HG03469 (cell line): ENCODE measurements at regions not wholly inside any gene's neighbourhood (a gene's known extent, or its start where the extent isn't known, plus 50 kb on each side); places are given as distances from the start of the nearest gene placed in this dataset.

Source experiments
- ATAC-seq: cut with Tn5 transposase; IDR thresholded peaks from one replicate; pipeline ENCODE4 v1.9.1; 2021; ENCODE audit warnings: mild to moderate bottlenecking, moderate library complexity, moderate number of reproducible peaks; ENCODE audit not compliant: unreplicated experiment

DNA sequence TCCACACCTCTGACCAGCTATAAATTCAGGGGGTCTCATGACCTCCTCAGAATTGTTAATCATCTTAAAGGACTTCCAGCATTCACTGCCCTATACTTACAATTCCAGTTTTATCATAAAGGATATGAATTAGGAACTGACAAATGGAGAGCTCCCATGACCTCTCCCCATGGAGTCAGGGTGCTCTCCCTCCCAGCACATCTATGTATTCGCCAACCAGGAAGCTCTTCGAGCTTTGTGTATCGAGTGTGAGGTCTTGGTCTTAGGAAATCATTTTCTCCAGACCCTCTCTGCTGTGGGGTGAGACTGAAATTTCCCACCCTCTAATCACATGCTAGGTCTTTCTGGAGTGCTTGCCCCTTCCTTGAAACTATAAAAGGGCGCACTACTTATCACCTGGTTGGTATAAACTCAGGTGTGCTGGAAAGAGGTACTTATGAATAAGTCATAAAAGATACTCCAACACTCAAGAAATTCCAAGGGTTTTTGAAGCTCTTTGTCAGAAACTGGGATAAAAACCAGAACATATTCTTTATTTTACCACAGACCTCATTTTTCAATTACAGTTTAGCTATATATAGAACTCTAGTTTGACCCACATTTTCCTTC lies 238.4 kb upstream of the OPRM1 start:
- ATAC-seq, result no peak

DNA sequence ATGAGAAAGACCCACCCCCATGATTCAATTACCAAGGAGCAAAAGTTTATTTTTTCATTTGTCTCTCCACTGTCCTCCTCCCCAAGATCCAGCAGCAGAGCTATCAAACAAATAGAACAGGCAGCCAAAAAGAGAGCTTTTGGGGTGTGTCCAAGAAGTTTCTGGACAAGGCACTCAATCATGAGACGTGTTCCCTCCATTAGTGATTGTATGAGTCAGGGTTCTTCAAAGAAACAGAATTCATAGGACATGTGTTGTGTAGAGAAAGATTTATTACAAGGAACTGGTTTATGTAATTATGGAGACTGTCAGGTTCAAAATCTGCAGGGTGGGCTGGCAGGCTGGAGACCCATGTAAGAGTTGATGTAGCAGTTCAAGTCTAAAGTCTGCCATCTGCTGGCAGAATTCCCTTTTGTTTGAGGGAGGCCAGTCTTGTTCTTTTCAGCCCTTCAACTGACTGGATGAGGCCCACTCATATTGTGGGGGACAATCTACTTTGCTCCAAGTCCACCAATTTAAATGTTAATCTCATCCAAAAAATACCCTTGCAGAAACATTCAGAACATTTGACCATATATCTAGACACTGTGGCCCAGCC lies 248.1 kb upstream of the OPRM1 start:
- ATAC-seq, result no peak

DNA sequence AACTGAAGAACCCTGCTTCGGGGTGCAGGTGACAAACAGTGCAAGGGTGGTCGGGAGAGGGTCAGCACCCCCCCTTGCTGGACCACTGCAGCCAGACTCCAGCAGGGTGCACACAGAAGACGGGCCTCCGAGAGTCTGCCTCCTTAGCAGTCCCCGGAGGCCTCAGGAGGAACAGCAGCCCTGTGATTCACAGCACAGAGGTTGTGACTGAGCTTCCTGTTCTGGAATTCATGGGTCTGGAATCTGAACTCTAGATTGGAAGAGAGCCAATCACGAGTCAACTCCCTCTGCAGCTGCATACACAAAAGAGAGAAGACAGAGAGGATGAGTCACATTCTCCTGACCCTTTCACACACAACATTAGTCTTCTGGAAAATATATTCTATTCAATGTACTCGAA lies 249.0 kb upstream of the OPRM1 start:
- no peak for ATAC-seq

DNA sequence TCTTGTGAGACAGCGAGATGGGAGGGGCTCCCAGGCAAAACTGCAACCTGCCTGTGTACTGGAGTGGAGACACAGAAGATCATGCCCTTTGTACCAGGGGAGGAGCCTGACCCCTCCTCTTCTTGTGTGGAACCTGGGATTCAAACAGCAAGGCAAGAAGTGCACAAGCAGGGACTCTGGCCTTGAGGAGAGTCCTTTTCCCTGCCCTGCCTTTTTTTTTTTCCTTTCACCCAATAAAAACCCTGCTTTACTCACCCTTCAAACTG lies 251.8 kb upstream of the OPRM1 start:
- ATAC-seq, result no peak

DNA sequence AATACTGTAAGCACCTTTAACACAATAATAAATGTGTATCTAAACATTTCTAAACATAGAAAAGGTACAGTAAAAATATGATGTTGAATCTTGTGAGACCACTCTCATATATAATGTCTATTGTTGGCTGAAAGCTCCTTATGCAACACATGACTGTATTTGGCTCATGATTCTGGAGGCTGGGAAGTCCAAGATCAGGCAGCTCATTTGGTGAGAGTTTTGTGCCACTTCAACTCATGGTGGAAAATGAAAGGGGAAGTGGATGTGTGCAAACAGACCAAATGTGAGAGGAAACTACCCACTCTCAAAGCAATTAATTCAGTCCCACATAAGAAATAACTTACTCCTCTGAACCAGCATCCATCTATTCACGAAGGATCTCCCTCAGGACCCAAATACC lies 257.7 kb upstream of the OPRM1 start:
- no peak for ATAC-seq

DNA sequence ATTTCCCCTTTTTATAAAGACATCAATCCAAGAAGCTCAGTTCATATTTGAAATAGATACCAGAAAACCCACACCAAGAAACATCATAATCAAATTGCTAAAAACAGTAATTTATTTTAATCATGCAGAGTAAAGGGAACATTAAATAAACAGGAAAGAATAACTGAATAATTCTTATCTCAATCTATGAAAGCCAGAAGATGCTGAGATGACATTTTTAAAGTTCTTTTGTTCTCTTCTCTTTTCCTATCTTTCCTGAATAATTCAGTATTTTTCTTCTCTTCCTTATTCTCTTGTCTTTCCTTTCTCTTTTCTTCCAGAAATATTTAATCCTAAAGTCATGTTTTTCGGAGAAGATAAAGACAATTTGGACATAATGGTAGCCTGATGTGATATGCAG lies 259.0 kb upstream of the OPRM1 start:
- no peak for ATAC-seq

DNA sequence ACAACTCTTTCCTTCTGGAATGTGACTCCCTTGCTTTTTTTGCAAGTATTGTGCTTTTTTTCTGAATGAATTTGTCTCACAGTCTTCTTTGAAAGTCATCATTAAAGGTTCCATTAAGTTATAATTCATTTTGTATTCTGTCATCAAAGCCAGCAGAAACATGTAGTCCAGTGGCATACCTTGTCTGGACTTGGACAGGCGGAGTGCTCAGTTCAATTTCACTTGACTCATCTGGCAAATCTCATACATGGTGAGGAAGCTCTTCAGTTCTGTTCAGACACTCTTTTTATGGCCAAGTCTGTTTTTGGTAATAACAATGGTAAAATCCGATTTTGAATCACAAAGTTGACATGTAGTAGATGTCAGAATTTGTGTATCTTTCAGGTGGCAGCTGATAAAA lies 260.8 kb upstream of the OPRM1 start:
- no peak for ATAC-seq

DNA sequence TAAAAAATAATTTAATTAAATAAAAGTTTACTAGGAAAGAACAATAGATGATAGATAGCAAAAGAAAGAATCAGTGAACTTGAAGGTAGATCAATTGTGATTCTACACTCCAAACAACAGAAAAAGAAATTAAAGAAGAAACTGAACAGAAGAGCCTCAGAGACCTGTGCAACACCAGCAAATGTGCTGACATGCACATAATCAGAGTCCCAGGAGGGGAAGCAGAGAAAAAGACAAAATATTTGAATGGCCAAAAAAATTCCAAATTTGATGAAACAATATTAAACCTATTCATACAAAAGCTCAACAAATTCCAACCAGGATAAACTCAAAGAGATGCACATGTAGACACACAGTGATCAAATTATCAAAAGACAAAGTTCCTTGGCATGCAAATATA lies 267.5 kb upstream of the OPRM1 start:
- no peak for ATAC-seq

DNA sequence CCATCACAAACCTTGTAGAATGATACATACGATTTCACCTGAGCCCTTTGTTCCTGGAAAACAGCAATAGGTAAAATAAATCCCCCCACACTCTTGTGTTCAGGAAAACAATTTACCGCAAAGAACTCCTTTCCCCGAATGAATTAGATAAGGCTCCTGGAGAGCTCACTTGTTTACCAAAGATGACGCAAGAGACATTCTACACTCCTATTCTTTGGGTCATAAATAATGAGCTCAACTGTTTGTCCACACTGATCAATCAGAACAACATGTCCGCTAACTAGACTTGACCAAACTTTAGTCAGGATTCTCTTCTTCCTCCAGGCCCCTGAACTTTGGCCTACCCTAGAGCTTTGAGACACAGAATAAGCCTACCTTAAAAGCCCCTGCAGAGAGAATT lies 271.9 kb upstream of the OPRM1 start:
- no peak for ATAC-seq

DNA sequence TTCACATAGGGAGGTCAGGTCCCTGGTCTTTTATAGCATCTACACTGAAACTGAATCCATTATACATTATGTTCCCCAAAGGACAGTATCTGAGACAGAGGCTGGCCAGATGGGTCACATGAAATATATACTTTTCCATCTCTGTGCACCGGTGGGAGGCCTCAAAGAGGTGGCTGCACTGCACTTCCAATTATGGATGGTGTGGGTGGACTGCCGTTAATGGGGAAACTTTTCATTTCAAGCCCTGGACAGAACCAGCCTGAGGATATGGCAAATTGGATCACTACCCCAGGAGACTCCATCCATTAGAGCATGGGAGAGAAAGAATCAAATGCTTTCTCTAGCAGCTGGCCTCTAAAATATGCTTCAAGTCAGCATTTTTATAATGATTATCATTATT lies 280.5 kb upstream of the OPRM1 start:
- no peak for ATAC-seq

DNA sequence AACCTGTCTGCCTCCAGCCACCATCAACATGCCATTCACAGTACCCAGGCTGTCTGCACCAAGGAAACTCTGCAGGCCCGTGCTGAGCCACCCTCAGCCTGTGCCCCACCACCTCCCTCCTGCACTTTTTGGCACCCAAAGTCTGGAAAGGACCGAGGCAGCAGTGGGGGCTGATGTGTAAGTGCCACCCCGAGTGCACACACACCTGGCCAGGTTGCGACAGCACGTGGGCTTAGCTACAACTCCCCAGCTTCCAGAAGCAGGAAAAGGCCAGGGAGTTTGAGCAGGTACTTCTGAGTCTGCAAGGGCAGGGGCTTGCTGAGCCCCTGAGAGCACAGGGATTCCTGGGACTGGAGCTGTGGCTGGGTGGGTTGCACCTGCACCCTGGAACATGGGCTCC lies 303.3 kb upstream of the OPRM1 start:
- ATAC-seq, result no peak

DNA sequence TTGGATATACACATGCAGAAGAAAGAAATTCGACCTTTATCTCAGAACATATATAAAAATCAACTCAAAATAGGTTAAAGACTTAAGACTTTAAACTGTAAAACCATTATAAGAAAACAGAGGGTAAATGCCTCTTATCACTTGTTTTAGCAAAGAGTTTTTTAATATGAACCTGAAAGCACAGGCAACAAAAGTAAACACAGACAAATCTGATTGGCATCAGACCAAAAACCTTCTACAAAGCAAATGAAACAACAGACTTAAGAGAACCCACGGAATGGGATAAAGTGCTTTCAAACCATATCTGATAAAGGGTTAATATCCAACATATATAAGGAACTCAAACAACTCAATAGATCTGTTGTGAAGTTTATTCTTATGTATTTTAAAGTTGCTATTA lies 309.9 kb upstream of the OPRM1 start:
- no peak for ATAC-seq

DNA sequence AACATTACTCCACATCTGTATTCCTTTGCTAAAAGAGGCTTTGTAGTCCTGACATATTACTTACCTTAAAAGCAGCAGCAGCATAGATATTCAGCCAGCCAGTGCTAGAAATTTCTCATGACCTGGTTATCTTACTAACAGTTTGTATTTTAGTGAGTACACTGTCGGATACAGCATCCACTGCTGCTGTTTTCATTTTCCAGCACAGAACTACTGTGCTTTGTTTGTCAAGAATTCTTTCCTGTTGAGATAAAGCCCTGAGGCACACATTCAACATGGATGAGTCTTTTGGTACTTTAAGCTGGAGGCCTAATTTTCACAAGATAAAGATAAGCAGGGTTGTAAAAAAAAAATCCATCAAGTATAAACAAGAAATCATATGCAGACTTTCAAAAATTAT lies 311.2 kb upstream of the OPRM1 start:
- ATAC-seq, result no peak

DNA sequence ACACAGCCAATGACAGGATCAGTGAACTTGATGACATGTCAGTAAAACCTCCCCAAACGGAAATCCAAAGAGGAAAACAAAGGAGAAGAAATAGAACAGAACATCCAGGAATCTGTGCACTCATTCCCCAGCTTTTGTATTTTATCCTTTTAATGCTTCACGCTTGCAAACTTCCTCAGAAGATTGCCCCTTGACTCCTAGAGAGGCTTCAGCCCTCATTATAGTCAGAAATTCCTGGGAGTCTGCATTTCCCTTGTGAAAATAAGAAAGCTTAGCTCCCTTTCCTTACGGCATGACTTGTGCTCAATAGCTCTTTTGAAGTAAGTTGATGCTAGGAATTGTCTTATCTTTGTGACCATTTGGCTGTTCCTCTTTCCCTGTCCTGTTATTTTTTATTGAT lies 313.6 kb upstream of the OPRM1 start:
- no peak for ATAC-seq

DNA sequence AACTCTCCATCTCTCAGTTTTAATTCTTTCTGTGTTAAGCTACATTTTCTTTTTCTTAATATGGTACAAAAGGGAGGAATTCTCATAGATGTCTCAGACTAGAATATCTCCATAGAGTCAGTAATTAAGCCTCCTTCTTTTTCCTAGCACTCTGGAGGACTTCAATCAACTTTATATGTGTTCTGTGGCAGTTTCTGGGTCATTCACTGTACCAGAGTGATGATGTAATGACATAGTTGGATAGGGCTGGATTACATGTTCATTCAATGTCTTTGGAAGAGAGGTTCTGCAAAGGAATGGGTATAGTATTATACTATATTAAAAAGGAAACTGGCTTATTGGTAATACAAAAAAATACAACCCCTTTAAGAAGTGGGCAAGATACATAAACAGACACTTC lies 318.3 kb upstream of the OPRM1 start:
- ATAC-seq, result no peak

DNA sequence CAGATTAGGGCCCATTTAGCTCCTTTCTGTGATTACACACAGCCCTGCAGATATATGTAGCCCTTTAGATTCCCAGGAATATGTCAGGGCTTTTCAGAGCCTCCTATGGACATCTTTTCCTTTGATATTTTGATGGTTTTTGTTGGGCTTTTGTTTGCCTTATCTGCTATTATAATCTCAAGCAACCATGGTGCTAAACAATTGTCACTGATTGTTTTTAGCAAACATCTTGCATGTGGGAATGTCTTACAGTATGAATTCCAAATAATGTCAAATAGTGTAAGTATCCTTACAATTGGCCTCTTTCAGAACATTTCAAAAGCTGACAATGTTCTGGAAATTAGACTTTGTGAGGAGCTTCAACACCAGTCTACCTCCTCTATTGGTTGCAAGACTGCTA lies 333.6 kb upstream of the OPRM1 start:
- no peak for ATAC-seq

DNA sequence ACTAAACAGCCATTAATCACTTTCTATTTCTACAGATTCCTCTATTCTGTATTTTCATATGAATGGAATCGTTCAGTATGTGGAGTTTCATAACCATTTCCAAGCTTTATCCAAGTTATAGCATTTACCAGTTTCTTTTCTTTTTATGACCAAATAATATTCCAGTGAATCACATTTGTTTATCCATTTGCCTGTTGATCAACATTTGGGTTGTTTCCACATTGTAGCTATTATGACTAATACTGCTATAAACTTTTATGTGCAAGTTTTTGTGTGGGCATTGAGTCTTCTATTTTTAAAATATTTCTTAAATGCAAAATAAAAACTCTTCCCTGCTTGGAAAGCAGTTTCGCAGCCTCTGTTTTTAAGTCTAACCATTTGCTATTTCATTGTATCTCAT lies 336.4 kb upstream of the OPRM1 start:
- no peak for ATAC-seq

DNA sequence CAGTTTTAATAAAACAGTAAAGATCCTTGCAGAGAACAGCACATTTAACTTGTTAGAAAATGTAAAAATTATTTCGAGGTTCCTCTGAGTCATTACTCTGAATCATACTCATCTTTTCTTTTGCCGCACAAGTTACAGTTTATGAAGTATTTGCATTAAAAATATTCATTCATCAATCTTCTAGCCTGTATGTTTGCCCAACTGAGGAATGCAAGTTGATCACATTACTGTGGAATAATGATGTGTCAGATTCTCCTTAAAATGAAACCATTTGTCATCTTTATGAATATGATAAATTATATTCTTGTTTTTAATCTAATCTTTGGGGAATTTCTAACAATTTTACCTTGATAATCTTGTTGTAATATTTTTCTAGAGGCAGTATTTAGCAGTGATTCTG lies 340.4 kb upstream of the OPRM1 start:
- no peak for ATAC-seq

DNA sequence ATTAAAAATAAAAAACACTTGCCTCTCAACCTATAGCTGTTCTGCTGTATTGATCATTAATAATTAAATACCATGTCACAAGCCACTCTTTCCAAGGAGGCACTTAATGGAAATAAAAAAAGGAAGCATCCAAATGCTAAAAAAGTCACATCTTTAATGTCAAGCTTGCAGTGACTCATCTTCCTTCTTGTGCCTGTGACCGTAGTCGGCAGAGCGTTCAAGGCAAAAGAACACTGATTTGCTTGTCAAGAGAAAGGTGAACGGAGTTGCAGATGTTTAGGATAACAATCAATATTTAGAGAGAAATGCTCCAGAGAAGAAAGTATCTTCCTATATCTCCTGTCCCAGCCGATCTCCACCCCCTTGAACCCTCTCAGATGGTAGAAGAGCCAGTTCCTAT lies 341.0 kb upstream of the OPRM1 start:
- no peak for ATAC-seq

DNA sequence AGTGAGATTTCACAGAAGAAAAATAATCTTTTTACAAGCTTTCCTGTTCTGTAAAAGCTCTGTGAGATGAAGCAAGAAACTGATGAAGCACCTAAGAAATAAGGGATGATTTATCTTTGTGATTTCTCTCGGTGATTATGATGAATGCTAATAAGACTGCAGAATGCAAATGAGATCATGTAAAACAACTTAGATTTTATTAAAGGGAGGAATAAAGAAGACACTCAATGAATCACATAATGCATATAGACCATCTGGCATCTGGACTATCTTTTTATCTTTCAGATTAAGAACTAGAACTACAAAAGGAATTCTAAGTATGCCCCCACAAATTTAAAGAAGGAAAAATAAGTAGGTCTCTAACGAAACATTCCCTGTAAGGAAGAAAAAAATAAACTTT lies 361.5 kb upstream of the OPRM1 start:
- no peak for ATAC-seq

DNA sequence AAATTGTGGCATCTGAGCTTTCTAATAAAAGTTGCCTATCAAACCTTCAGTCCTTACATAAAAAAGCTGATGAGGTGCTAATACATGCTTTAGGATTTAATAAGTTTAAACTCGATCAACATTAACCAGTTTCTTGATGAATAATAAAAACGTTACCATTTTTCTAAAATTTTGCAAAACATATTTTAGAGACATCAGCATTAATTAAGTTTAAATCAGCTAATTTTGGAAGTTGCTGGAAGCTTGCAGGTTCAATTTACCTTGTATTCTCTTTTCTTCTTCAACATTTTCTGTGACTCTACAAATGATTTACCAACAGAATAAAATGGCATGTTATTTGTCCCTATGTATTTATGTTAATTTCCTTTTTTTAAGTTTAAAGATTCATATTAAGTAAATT lies 365.3 kb upstream of the OPRM1 start:
- ATAC-seq, result no peak

DNA sequence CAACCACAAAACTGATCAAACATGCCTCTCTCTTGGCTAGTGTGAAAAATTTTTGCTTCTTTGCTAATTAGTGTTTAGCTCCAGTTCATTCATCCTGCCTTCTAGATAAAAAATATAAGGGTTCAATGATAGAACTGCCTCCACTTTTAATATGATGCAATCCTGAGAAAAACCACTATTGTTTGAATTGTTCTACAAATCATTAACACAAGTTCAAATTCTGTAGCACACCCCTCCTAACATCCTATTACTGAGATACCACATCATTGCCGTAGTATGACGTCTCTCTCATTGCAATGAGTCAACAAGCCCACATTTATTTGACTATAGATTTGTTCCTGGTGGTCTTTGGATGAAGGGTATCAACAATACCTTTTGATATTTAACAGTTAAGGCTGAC lies 365.8 kb upstream of the OPRM1 start:
- ATAC-seq, result no peak

DNA sequence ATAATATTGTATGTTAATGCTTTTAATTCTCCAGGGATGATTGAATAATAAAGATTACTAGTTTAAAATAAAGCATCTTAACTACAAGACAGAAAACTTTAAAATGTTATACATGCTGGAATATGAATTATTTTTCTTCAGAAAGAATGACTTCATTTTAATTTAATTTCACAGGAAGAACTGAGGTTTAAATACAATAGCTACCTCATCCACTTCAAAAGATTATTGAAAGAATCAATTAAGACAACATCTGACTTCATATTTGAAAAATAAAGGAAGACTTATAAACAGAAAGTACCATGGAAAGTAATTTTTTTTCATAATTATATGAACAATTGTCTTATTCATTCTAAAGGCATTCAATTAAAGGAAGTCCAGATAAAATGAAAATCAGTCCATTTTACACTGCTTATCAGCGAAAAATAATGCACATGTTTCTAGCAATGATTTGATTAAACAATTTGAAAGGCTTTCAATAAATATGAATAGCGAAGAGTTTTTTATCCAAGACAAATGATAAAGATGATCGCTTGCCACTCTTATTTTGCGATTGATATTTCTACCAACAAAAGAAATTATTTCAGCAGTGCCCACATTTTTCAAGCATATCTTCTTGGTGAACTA lies 368.5 kb upstream of the OPRM1 start:
- no peak for ATAC-seq
